ENCODE measurements at regions not wholly inside any gene's neighbourhood (a gene's known extent, or its start where the extent isn't known, plus 50 kb on each side); places are given as distances from the start of the nearest gene placed in this dataset.

DNA sequence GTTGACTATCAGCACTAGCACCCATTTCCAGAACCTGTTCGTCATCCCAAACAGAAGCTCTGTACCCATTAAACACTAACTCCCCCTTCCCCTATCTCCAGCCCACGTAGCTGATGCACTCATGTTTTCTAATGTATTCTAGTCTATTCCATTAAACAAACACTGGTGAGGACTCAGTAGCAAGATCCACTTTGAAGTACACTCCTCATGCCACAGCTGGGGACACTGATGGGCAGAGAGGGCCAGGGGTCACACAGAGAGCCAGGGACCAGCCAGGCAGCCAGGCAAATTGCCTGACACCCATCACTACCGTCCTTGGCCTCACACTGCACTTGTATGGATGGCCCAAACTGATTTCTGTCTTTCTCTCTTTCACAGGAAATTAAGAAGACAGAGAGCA, 269.9 kb upstream of the DIO3 start:
- no peak for TF ChIP-seq CTCF (conservative IDR thresholded peaks at IDR 0.05)
- TF ChIP-seq ZFX (IDR thresholded peaks at IDR 0.05) = no peak
